SKM-1 treated with dmso at 0.1 percent for 144 hours (cell line): ENCODE measurements at regions not wholly inside any gene's neighbourhood (a gene's known extent, or its start where the extent isn't known, plus 50 kb on each side); places are given as distances from the start of the nearest gene placed in this dataset.
"Not testable (repeated sequence)": the region's sequence is repeated elsewhere in the genome, so short reads cannot be mapped to it uniquely, and the experiment has no call there.

ENCODE experiments used
- DNase-seq: peaks from one replicate; lab custom pipeline; 2025; ENCODE audit not compliant: unreplicated experiment; lab: John Stamatoyannopoulos, UW

DNA sequence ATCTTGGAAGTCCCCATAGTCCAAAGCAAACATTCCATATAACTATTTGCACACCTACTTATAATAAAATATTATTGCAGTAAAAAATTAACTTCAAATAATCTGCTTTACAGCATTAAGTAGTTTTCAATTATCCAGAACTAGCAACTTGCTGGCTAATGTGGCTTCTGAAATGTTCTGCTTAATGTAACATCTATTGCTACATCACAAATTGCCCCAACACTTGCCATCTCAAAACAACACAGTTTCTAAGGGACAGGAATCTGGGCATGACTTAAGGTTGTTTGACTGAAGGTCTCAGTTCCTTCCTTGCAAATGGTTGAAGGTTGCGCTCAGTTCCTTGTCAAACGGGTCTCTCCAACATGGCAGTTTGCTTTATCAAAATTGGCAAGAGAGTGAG, 378.5 kb upstream of the SEMA3C start:
- no peak for DNase-seq

GRCh38 chr7:81296726-81297125, 377.9 kb upstream of the SEMA3C start:
- DNase-seq = no peak

- no peak for DNase-seq
Measured at GRCh38 chr7:81294897-81295515, 376.2 kb upstream of the SEMA3C start.

GRCh38 chr7:81293806-81294205, 375.0 kb upstream of the SEMA3C start:
- DNase-seq = no peak

DNA sequence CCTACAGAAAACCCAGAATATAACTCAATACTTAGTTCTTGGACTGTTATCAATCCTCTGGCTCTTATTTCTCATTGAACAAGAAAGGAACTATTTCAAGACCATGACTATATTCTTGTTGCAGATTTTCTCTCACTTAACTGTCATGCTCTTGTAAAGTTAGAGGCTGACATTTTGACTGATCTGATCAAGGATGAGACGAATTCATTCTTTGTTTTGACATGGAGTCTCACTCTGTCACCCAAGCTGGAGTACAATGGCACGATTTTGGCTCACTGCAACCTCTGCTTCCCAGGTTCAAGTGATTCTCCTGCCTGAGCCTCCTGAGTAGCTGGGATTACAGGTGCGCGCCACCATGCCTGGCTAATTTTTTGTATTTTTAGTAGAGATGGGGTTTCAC, 367.9 kb upstream of the SEMA3C start:
- not testable (repeated sequence) for DNase-seq

GRCh38 chr7:81285142-81285871, 366.5 kb upstream of the SEMA3C start:
- DNase-seq = no peak

DNA sequence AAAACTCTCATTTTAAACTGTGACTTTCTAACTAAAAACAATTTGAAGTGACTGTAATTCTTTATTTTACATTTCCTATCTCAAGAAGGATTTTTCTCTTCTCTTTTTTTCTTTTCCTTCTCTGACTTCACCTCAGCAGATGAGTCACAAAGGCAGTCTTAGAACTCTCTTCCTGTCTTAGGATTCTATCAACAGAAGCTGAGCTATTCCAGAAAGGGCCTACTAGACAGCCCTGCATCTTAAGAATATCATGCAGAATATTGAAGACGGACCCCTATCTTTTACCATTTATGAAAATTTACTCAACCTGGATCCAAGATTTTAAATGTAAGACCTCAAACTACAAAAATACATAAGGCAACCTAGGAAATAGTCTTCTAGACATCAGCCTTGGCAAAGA, 365.7 kb upstream of the SEMA3C start:
- no peak for DNase-seq

GRCh38 chr7:81280531-81280930, 361.7 kb upstream of the SEMA3C start:
- no peak for DNase-seq

DNA sequence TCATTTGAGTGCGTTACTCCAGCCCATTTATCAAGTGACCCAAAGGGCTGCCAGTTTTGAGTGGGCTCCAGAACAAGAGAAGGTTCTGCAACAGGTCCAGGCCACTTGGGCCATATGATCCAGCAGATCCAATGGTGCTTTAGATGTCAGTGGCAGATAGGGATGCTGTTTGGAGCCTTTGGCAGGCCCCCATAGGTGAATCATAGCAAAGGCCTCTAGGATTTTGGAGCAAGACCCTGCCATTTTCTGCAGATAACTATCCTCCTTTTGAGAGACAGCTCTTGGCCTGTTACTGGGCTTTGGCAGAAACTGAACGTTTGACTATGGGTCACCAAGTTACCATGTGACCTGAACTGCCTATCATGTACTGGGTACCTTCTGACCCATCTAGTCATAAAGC, 358.8 kb upstream of the SEMA3C start:
- no peak for DNase-seq

DNA sequence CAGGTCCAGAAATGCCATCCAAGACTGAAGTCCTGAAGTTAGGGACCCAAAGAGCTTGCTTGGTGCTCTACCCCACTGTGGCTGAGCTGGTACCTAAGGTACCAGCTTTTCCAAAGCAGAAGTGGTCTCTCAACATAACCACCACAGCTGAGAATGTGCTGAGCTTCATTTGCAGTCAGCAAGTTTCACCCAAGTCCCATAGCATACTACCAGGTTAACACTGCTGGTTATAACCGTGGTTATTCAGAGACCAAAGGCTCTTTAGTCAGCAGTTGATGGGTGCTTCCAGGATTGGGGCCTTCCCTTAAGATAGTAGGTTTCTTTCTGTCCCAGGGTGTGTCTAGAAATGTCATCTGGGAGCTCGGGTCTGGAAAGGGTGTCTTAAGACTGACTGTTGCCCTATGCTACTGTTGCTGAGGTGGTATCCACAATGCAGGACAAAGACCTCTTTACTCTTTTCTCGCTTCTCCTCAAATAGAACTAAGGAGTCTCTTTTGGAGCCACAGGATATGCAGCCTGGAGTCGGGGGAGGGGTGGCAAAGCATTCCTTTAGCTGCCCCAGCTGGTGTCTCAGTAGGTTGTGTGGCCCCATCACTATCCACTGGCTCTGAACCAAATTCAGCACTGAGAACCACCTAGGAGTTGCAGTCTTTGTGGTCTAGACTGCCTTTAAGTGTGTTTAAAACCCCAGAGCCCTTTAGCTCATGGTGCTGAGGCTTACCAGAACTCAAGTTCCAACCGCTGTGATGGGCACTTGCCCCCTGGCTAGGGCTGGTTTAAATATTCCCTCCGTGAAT, 354.9 kb upstream of the SEMA3C start:
- DNase-seq = no peak

DNA sequence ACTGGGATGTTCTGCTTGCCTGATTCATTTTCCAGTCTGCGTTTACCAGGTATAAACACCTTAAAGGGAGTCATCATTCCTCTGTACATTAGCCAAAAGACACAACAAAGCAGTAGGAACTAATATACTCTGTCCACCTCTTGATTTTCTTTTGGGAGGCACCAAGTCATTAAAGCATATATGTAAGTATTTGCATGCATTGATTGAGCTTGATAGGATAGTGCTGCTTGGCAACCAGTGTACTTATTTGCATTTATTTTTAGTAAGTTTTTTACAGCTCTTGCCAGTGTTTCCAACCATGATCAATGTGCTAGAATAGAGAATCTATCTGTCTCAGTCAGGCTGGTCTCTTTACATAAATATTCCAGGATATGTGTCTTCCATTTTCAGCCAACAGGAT, 353.3 kb upstream of the SEMA3C start:
- no peak for DNase-seq

DNA sequence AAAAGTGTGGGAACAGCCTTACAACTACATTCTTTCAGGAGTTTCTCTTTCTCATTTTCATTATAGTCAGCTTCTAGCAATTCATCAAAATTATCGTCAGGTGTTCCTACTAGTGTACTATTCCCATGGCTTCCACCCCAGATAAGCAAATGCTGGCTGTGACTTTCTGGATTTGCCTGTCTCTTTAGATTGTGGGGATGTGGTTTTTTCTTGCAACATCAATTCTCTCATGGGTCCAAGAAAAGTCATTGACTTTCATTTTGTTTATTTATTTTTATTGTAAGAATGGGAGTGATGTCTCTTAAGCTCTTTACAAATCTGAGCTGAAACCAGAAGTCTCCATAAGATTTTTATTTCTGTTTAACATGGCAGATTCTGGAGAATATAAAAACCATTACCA, 349.7 kb upstream of the SEMA3C start:
- DNase-seq = no peak

DNA sequence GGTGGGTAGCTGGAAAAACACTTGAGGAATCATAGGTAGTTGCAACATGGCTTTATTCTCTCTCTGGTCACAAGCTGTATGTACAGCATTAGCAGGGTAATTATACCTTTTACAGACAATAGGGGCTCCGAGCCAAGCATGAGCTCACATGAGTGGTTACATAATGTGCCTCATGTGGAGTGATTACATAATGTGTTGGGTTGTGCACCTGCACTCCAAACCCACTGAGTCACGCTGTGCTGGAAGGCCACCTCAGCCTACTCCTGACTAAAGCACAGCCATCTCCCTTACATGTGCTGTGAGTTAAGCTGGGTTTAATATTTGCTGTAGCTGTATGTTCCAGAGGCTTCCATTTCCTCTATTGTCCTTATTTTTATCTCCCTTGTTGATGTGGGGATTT, 348.7 kb upstream of the SEMA3C start:
- no peak for DNase-seq

DNA sequence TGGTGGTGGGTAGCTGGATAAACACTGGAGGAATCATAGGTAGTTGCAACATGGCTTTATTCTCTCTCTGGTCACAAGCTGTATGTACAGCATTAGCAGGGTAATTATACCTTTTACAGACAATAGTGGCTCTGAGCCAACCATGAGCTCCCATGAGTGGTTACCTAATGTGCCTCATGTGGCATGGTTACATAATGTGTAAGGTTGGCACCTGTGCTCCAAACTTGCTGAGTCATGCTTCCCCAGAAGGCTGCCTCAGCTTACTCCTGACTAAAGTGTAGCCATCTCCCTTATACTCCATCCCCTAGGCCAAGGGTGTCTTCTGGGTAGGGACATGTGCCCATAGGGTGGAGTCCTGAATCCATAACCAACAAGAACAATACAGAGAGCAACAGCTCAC, 345.3 kb upstream of the SEMA3C start:
- DNase-seq = no peak

DNA sequence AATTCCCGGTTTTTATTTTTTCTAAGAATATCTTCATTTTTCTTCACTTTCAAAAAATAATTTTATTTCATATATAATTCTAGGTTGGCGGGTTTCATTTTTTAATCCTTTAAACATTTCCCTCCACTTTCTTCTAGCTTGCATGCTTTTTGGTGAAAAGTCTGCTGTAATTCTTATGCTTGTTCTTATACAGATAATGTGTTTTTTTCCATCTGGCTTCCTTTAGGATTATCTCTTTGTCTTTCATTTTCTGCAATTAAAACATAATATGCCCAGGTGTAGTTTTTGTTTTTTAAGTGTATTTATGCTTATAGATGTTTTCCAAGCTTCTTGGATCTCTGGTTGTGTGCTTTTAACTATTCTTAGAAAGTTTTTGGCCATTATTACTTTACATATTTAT, 341.3 kb upstream of the SEMA3C start:
- no peak for DNase-seq

- no peak for DNase-seq
Measured at GRCh38 chr7:81256991-81257390, 338.1 kb upstream of the SEMA3C start.

- DNase-seq = no peak
Measured at GRCh38 chr7:81248420-81248819, 329.6 kb upstream of the SEMA3C start.

GRCh38 chr7:81247364-81247763, 328.5 kb upstream of the SEMA3C start:
- DNase-seq = not testable (repeated sequence)

GRCh38 chr7:81245353-81245752, 326.5 kb upstream of the SEMA3C start:
- DNase-seq = no peak

GRCh38 chr7:81244224-81244623, 325.4 kb upstream of the SEMA3C start:
- no peak for DNase-seq

- no peak for DNase-seq
Measured at GRCh38 chr7:81236560-81236959, 317.7 kb upstream of the SEMA3C start.

DNA sequence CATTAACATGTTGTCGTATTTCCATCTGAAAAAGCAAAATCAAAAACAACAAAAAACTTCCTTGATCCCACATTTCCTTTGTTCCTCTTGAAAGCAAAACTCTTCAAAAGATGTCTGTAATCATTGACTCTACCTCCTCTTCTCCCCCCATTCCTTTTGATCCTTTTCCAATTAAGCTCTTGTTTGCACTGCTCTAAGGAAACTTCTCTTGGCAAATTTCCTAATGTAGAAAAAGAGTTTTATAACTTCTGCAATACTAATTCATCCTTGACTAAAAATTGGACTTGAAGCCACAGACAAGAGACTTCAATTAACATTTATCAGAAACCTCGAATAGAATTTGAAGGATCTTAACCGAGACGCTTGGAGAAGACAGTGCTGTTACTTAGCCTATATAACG, 317.1 kb upstream of the SEMA3C start:
- no peak for DNase-seq
